Stimulated activated CD8-positive, alpha-beta memory T cell treated with anti-CD3 and anti-CD28 coated beads, Interleukin-12 subunit alpha, Interleukin-12 subunit beta, amount 100 ng/mL, for 1 hour (primary cell): ENCODE measurements at regions not wholly inside any gene's neighbourhood (a gene's known extent, or its start where the extent isn't known, plus 50 kb on each side); places are given as distances from the start of the nearest gene placed in this dataset.
"Not testable (repeated sequence)": the region's sequence is repeated elsewhere in the genome, so short reads cannot be mapped to it uniquely, and the experiment has no call there.

Source experiments
- DNase-seq: peaks from one replicate; pipeline ENCODE4 v3.0.0-alpha.2; 2020; ENCODE audit warnings: low read depth

DNA sequence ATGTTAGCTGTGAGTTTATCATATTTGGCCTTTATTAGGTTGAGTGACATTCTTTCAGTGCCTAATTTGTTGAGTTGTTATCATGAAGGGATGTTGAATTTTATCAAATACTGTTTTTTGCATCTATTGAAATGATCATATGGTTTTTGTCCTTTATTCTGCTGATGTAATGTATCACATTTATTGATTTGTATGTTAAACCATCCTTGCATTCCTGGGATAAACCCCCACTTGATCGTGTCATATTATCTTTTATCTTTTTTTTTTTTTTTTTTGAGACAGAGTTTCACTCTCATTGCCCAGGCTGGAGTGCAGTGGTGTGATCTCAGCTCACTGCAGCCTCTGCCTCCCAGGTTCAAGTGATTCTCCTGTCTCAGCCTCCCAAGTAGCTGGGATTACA lies 51.9 kb upstream of the MFGE8 start:
- DNase-seq = not testable (repeated sequence)

DNA sequence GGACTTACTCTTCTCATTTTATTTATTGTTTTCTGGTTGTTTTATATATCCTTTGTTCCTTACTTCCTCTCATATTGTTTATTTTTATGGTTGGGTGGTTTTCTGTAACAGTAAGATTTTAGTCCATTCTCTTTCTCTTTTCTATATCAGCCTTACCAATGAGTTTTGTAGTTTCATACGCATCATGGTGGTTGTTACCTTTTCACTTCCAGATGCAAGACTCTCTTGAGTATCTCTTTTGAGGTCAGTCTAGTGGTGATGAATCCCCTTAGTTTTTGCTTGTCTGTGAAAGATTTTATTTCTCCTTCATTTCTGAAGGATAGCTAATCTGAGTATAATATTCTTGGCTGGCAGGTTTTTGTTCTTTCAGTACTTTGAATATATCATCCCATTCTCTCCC lies 57.1 kb upstream of the MFGE8 start:
- no peak for DNase-seq

DNA sequence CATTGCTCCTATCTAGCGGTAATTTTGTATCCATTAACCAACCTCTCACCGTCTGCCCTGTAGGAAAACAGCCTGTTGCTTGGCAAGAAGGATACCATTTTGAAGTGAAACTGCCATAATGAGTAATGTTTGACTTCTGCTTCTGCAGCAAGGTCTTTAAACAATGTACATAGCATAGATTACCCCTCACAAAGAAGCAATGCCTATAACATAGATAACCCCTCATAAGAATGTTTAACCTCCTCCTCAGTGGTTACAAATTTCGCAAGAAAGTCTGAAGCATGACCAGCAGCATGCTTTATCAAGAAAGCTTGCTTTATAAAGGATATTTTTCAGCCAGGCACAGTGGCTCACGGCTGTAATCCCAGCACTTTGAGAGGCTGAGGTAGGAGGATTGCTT lies 61.2 kb upstream of the MFGE8 start:
- no peak for DNase-seq

DNA sequence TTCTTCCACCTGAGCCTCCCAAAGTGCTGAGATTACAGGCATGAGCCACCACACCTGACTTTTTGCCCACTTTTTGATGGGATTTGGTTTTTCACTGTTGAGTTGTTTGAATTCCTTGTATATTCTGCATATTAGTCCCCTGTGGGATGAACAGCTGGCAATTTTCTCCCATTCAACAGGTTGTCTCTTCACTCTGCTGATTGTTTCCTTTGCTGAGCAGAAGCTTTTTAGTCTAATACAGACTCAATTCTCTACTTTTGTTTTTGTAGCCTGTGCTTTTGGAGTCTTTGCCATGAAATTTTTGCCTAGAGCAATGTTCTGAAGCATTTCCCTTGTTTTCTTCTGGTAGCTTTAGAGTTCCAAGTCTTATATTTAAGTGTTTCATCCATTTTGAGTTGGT lies 62.7 kb upstream of the MFGE8 start:
- DNase-seq = no peak

DNA sequence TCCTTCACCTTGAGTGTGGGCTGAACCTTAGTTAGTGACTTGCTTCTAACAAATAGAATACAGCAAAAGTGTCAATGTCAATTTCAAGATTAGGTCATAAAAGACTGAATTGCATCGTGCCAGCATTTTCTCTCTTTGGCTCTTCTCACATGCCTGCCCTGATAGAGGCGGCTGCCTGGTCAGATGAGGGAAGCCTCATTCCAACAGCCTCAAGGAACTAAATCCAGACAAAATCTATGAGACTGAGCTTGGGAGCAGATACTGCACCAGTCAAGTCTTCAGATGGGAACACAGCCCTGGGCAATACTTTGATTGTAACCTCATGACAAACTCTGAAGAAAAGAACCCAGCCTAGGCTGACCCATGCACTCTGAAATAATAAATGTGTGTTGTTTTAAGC lies 63.5 kb upstream of the MFGE8 start:
- no peak for DNase-seq

DNA sequence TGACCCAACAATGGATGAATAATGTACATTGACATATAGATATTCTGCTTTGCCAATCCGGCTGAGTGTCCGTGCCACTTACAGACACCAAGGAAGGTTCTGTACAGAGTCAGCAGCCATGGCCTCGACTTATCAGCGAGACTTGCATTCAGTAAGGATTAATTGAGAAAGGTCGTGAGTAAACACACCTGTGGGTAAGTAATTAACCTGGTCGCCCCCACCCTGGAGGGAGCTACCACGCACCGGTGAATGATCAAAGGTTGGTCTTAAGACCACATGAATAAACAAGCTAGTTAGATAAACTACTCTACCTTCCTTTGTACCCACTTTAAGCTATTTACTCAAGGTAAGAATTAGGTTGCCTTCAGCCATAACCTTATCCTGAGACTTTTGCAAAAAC lies 66.5 kb upstream of the MFGE8 start:
- DNase-seq = no peak

DNA sequence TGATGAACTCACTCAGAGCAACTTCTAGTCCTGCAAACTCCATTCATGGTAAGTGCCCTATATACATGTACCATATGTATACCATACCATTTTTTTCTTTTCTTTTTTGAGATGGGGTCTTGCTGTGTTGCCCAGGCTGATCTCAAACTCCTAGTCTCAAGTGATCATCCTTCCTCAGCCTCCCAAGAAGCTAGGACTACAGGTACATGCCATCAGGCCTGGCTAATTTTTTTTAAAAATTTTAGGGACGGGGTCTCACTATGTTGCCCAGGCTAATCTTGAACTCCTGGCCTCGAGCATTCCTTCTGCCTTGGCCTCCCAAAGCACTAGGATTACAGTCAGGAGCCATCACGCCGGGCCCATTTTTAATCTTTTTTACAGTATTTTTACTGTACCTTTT lies 67.3 kb upstream of the MFGE8 start:
- DNase-seq = no peak

DNA sequence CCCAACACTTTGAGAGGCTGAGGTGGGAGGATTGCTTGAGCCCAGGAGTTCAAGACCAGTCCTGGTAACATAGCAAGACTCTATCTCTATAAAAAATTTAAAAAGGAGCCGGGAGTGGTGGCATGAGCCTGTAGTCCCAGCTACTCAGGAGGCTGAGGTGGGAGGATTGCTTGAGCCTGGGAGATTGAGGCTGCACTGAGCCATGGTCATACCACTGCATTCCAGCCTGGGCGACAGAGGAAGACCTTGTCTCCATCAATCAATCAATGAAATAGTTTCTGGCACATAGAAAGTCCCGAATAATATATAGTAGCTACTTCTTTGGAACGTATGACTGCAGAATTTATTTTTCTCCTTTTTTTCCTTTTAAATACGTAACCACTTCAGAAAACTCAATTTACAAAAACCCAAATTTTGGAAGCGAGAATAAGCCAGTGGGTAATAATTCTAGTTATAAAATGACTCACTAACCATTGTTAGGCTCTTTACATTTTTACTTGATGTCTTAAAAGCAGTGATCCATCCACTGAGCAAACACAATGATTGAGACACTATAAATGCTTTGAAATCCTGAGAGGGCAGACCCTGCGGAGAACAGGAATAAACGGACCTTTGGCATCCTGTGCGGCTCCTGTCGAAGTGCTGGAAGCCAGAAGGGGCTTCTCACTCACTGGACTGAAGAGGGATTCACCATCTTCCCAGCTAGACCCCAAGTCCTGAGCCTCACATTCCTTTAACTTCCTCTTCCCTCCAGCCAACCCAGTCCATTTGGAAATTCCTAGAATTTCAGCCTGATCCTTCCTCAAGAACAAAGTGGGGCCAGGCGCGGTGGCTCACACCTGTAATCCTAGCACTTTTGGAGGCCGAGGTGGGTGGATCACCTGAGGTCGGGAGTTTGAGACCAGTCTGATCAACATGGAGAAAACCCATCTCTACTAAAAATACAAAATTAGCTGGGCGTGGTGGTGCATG lies 68.4 kb upstream of the MFGE8 start:
- DNase-seq = no peak

DNA sequence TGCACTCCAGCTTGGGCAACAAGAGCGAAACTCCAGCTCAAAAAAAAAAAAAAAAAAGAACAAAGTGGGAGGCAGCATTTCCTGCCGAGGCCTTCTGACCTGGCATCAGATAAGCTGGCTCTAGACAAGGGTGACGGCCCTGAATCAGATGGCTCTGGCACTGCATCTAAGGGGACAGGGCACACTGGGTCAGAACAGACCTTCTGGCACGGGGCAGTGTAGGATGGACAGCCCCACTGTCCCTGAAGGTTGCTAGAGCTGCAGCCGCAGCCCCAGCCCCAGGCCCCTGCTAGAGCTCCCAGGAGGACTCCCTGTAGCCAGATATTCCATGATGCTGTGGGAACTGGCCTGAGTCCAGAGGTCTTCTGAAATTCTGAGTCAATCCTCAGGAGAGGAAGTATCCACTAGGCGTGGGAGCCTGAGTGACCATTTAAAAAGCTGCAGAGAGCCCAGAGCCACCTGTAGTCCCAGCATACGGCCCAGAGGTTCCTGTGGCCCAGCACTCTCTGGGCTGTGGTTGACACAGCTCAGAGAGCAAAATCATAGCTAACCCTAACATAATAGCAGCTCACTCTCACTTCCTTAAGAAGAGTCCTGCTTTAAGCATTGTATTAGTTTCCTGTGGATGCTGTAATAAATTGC lies 69.2 kb upstream of the MFGE8 start:
- DNase-seq = no peak

DNA sequence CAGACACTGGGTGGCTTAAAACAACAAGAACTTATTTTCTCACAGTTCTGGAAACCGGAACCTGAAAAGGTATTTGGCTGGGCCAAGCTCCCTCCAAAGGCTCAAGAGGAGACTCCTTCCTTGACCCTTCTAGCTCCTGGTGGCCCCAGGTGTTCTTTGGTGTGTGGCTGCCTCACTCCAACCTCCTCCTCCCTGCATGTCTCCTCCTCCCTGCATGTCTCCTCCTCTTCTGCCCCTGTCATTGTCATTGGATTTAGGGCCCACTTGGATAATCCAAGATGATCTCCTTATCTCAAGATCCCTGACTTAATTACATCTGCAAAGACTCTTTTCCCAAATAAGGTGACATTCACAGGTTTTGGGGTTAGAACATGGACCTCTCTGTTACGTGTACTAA lies 69.8 kb upstream of the MFGE8 start:
- no peak for DNase-seq

DNA sequence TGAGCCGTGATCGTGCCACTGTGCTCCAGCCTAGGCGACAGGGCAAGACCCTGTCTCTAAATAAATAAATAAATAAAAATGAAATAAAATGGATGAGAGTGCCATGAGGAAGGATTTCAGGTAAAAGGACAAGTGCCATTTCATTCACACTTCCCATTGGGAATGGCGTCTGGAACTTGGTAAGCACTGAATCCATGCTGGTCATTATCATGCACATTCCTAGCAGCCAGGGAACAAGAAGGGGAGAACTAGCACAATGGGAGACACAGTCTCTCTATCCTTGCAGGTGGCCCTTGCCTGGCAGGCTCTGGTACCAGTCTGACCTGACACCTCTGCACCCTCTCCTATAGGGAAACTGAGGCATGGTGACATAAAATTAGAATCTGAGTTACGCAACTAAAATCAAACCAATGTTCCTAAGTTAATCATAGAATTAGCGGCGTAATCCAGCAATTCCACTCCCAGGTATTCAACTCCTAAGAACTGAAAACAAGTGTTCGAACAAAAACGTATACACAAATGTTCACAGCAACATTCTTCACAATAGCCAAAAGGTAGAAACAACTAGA lies 70.8 kb upstream of the MFGE8 start:
- no peak for DNase-seq

DNA sequence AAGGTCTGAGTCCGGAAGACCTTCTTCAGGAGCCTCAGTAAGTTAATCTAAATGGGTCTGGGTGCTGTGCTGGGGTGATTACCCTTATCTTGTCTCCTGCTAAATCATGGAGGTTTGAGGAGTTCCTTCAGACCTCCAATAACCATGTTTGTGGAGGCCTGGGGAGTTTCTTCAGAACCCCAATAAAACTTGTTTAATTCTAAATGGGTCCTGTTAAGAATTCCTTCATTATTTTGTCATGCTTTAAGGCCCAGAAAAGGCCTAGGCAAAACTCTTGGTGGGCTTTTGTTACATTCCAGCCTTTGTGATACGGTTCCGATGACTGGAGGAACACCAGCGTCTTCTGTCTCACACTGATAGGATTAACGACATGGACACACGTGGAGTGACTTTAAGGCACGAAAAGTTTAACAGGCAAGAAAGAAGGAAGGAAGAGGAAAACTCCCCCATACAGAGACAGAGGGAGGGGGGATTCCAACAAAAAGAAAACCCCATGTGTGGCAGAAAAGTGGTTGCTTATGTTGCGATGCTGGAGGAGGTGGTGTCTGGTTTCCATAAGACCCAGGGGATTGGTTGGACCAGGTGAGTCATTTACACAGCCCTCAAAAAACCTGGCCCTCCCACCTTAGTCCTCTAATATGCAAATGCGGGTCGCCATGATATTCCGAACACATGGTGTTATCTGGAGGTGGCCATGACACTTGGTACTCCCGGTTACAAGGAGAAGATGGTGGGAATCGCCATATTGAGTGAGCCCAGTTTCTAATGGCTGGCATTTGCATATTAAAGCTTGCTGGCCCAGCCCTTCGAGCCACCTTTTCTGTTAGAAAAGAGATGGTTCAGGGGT lies 72.6 kb upstream of the MFGE8 start:
- DNase-seq = no peak

DNA sequence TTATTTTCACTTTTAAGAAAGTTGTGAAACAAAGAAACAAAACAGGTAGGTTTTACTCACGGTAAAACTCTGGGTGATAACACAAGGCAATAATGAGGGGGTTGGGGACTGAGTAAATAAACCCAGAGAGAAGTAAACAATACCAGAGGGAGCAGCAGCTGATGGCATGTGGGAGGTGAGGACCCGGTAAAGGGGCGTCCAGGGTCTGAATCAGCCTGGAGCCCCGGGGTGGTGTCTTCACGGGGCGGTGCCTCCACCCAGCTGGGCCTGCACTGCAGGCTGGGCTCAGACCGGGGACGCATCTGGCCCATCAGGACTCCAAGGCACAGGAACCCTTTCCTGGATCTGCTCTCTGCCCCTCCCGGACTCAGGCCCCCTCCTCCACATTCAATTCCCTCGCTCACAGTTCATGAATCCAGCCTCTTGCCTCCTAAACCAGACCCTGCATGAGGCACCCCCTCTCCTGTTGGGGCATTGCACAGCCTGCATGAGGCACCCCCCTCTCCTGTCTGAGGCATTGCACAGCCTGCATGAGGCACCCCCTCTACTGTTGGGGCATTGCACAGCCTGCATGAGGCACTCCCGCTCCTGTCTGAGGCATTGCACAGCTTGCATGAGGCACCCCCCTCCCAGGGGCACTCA lies 73.9 kb upstream of the MFGE8 start:
- DNase-seq = no peak

DNA sequence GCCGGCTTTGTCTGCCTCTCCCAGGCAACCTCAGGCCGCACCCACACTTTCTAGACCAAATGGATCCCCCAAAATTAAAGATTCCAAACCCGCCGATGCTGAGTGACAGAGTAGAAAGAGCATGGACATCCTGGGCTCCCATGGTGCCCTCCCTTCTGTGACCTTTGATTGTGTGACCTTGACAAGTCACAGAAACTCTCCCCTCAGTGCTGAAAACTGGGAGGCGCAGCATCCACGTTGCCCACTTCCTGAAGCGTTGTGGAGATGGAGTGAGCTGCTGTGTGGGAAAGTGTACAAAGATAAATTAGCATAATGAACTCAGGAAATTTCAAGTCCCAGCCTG lies 74.4 kb upstream of the MFGE8 start:
- DNase-seq = no peak

DNA sequence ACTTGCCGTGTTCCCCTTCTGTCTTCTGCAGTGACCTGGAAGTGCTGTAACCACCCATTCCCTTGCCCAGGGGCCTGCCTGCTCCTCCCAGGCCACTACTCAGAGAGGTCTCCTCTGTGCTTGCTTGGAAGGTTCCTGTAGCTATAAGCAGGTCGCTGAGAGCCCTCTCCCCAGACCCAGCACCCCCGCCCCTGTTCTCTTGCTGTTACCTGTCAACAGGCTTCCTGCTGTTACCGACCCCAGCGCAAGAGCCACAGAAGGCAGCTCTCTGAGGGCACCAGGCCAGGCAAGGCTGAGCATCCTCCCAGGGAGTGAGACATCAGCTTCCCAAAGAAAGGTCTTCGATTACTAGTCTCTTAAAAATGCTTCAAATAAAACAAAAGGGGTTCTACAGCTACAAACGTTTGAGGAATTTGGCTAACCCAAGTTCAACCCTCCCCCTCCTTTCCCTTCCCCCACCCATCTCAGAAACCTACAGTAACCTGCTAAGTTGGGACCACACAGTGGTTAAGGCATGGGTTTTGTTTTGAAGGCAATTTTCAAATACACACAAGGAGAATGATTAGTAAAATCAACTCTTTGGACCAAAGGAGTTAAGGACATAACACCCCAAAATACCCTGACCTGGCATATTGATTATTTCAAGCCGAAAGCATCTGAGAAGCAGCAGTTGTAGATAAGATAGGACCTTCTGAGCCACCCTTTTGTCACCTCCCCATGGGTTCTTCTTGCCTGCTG lies 74.9 kb upstream of the MFGE8 start:
- DNase-seq = no peak

DNA sequence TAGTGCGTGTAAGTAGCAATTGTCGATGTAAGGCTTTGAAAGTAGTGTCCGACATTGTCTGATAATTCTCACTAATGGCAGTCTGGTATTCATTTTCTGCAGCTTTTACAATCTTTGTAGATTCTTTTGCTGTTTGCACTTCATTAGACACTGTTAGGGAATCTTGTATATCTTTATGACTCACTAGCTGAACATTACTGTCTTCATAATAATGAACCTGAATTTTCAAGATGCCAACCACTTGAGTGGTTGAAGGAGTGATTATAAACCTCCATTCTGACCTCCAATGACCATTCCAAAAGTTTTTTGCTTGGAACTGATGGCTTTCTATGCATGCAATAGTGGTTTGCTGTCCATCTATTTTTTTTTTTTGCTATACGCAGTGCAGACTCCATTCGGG lies 76.4 kb upstream of the MFGE8 start:
- DNase-seq = no peak

DNA sequence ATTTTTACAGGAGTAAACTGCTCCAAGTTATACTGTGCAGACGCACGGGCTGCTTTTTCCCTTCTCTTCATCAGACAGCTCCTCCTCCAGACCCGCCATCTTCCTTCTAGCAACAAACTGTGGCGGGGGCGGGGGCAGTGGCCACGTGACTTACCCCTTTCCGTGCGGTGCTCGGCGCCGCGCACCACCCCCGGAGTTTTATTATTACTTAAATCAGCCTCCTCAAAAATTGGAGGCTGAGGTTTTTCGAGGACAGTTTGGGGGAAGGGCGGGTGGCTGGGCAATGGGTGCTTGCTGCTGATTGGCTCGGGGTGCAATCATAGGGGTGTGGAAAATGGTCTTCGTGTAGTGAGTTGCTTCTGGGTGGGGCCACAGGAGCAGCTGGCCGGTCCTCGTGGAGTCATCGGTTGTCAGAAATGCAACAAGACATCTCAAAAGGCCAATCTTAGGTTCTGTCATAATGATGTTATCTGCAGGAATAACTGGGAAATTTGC lies 77.1 kb upstream of the MFGE8 start:
- no peak for DNase-seq

DNA sequence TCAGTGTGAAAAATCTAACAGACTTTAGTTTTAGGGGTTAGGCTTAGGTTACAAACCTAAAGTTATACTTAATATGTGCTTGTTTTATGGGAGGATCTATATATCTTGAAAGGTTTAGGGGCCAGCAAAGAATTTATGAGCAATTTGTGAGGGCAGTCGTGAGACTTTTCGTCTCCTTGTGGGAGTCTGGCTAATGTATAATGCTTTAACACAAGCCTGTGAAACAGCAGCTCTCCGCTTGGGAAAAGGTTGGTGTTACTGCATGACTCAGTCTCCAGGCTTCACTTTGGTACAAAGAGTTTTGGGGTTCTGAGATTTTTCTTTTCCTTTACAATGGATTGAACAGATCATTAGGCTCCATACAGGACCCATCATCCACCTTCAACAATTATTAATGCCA lies 79.0 kb upstream of the MFGE8 start:
- no peak for DNase-seq

DNA sequence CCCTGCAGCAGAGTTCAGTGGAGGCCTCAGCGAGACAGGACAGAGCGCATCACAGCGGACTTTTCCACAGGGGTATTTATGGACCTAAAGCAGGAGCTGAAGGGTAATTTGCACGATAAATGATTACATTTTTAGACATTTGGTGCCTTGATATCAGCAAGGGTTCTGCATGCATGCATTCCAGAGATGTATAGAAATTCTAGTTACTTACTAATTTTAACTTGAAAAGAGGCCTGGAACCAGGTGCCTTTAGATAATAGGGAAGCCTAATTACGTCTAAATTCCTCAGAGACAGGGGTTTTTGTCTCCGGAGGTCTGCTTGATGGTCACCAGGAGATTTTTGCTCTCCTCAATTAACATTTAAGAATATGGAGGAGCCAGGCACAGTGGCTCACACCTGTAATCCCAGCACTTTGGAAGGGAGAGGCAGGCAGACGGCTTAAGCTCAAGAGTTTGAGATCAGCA lies 79.8 kb upstream of the MFGE8 start:
- DNase-seq = no peak

DNA sequence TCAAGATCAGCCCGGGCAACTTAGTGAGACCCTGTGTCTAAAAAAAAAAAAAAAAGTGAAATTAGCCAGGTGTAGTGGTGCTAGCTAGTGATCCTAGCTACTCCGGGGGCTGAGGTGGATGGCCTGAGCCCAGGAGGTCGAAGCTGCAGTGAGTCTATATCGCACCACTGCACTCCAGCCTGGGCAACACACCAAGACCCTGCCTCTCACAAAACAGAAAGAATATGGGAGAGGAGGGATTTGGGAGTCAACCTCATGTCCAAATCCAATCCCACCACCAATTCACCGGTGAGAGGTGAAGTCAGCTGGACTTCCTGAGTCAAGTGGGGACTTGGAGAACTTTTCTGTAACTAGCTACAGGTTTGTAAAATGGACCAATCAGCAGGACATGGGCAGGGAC lies 80.5 kb upstream of the MFGE8 start:
- no peak for DNase-seq

DNA sequence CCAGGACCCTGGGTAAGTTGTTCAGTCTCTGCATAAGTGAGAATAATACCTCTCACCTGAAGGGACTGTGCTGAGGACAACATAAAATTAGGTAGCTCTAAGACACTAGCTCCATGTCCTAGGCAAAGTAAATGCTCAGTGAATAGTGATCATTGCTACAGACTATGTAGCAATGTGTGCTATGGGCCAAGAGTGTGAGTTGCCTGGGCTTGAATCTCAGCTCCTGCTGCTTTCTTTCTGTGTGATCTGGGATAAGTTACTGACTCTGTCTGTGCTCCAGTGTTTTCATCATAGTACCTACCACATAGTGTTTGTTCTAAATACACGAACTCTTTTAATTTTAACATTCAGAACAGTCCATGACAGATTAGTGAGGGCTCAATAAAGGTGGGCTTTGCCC lies 81.1 kb upstream of the MFGE8 start:
- no peak for DNase-seq
